GM12892 (cell line): ENCODE measurements at regions not wholly inside any gene's neighbourhood (a gene's known extent, or its start where the extent isn't known, plus 50 kb on each side); places are given as distances from the start of the nearest gene placed in this dataset.

ENCODE experiments used
- POLR2A ChIP-seq: IDR thresholded peaks from 2 replicates; pipeline ENCODE4 v1.6.1; 2011; ENCODE audit warnings: low read depth, low read length, control low read depth
- POLR2AphosphoS5 ChIP-seq: IDR thresholded peaks from 2 replicates; pipeline ENCODE4 v1.6.1; 2011; ENCODE audit warnings: low read depth, low read length, control low read depth
- TAF1 ChIP-seq: IDR thresholded peaks from 2 replicates; pipeline ENCODE4 v1.6.1; 2011; ENCODE audit warnings: low read depth, mild to moderate bottlenecking, control low read depth, low read length, borderline replicate concordance

DNA sequence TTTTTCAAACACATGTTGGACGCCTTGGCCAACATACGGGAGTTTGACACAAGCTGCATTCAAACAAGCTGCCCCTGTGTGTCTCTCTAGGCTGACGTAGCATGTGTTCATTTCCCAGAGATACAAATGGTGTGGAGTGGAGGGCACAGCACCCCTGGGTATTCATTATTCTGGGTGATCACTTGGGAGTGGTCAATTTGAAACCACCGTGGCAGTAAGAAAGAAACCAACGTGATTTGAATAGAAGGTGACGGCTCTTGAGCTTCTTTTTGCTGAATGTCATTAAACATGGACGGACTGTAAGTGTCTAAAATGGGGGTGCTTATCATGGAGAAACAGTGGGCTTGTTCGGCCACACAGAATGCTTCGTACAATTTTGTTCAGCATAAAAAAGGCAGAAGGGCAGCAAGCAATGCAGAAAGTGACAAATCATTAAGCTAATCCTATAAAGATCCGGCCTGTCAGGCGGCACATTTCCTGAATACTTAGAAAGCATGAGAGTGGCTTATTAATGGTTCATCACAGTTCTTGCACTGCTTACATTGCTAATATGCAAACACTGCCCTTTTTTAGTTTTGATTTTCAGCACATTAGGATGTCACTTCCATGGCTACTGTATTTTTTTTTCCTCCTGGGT, 1261.9 kb upstream of the CITED2 start:
- TF ChIP-seq POLR2AphosphoS5 (no peak), POLR2A (peak; percentile 30; the same call in 1 of the 2 replicates), TAF1 (no peak)
